ENCODE measurements at regions not wholly inside any gene's neighbourhood (a gene's known extent, or its start where the extent isn't known, plus 50 kb on each side); places are given as distances from the start of the nearest gene placed in this dataset.
A peak's percentile ranks its signal among the peaks of the same experiment; 100 is the strongest.

DNA sequence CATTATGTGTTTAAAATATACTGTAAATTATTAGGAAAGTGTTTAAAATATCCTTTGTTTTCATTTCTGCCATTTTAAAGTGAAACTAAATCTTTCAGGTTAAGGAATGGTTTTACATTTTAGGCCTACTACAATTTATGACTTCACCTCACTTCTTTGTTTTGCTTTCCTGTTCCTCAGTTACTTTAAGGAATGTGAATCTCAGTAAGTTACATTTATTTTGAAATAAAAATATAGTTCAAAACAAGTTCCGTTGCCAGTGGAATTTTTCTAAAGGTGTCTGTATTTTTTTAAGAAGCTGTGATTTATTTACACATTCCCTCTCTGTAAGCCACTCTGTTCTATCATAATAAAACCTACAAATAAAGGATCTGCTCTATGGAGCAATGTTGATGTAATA lies 630.9 kb upstream of the AGTR1 start:
- no peaks in the 10 kb centered on the region for H3K79me2 ChIP-seq (ENCODE audit: insufficient read depth, low read length)
- no peaks in the 10 kb centered on the region for H3K9me3 ChIP-seq (ENCODE audit: insufficient read depth, low read depth, low read length)
- no peak overlapping the region for H3K27ac ChIP-seq (ENCODE audit: low read depth, low read length)
- H3K4me3 ChIP-seq (ENCODE audit: insufficient read depth, low read depth, low read length) = no peak overlapping the region
- TF ChIP-seq CTCF (IDR thresholded peaks at IDR 0.05; ENCODE audit: insufficient read depth, low read depth, low read length) (no peak), EZH2 (IDR thresholded peaks at IDR 0.05; ENCODE audit: insufficient read depth, low read length) (no peak)
- Mint-ChIP-seq H3K27me3 (ENCODE audit: low read depth, unreplicated experiment) (no peaks in the 10 kb centered on the region), H3K4me3 (ENCODE audit: unreplicated experiment) (no peak overlapping the region), H3K27ac (ENCODE audit: unreplicated experiment) (no peak overlapping the region), H3K4me1 (ENCODE audit: low read depth, unreplicated experiment) (no peaks in the 10 kb centered on the region), H3K9me3 (ENCODE audit: unreplicated experiment) (no peaks in the 10 kb centered on the region), H3K36me3 (ENCODE audit: low read depth, unreplicated experiment) (no peaks in the 10 kb centered on the region)
- no peaks in the 10 kb centered on the region for H4K20me1 ChIP-seq (ENCODE audit: insufficient read depth, low read length)
- H3K9ac ChIP-seq (ENCODE audit: low read length) = no peak overlapping the region
- H2AFZ ChIP-seq (ENCODE audit: low read depth, low read length) = no peak overlapping the region
- H3K4me2 ChIP-seq (ENCODE audit: low read length) = no peak overlapping the region
- FAIRE-seq (no peak), DNase-seq (ENCODE audit: low read depth) (no peak)
- H3K36me3 ChIP-seq (ENCODE audit: insufficient read depth, low read length) = no peaks in the 10 kb centered on the region
- no peaks in the 10 kb centered on the region for H3K4me1 ChIP-seq (ENCODE audit: insufficient read depth, low read length)
- H3K27me3 ChIP-seq (ENCODE audit: insufficient read depth, low read length) = no peaks in the 10 kb centered on the region

DNA sequence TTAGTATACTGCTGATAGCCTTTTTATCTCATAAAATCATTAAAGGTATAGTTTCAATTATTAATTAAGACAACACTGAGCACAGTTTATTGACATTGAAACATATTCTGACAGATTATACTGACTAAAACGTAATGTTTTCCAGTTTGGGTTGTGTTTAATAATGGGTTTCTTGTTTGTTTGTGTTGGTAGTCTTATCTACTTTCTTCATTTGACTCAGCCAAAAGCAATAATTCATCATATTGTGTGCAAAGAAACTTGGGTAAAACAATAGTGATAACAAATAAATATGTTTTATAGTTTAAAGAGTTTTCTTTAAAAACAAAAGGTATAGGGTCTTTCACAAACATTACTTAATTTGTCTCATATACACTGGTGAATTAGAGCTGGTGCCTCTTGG lies 629.2 kb upstream of the AGTR1 start:
- no peak overlapping the region for H3K4me3 Mint-ChIP-seq (ENCODE audit: unreplicated experiment)
- Histone ChIP-seq H3K9ac (ENCODE audit: low read length) (no peak overlapping the region), H3K27me3 (ENCODE audit: insufficient read depth, low read length) (no peaks in the 10 kb centered on the region), H3K4me1 (ENCODE audit: insufficient read depth, low read length) (no peaks in the 10 kb centered on the region), H3K36me3 (ENCODE audit: insufficient read depth, low read length) (no peaks in the 10 kb centered on the region), H3K4me3 (ENCODE audit: insufficient read depth, low read depth, low read length) (no peak overlapping the region), H3K9me3 (ENCODE audit: insufficient read depth, low read depth, low read length) (no peaks in the 10 kb centered on the region), H4K20me1 (ENCODE audit: insufficient read depth, low read length) (no peaks in the 10 kb centered on the region), H3K4me2 (ENCODE audit: low read length) (no peak overlapping the region), H2AFZ (ENCODE audit: low read depth, low read length) (no peak overlapping the region), H3K79me2 (ENCODE audit: insufficient read depth, low read length) (no peaks in the 10 kb centered on the region), H3K27ac (ENCODE audit: low read depth, low read length) (no peak overlapping the region)
- no peaks in the 10 kb centered on the region for H3K4me1 Mint-ChIP-seq (ENCODE audit: low read depth, unreplicated experiment)
- no peaks in the 10 kb centered on the region for H3K9me3 Mint-ChIP-seq (ENCODE audit: unreplicated experiment)
- no peak for TF ChIP-seq CTCF (IDR thresholded peaks at IDR 0.05; ENCODE audit: insufficient read depth, low read depth, low read length)
- TF ChIP-seq EZH2 (IDR thresholded peaks at IDR 0.05; ENCODE audit: insufficient read depth, low read length) = no peak
- H3K27me3 Mint-ChIP-seq (ENCODE audit: low read depth, unreplicated experiment) = no peaks in the 10 kb centered on the region
- DNase-seq (ENCODE audit: low read depth) = no peak
- no peak overlapping the region for H3K27ac Mint-ChIP-seq (ENCODE audit: unreplicated experiment)
- H3K36me3 Mint-ChIP-seq (ENCODE audit: low read depth, unreplicated experiment) = no peaks in the 10 kb centered on the region
- no peak for FAIRE-seq

DNA sequence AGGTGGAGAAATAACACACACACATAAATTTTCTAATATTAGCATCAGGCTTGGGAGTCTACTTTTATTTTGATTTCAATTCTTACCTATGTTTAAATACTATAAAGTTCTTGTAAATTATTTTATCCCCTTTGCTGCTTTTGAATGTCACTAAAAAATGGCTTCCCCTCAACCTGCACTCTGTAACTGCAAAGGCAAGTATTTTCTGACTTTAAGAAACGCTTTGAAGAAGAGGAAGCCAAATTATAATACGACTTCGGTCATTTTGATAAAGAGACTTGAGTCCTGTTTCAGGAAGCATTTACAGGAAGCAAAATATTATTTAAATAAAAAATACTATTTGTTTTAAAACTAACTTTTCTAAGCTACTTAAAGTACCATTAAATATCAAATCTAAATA lies 627.7 kb upstream of the AGTR1 start:
- H3K27ac Mint-ChIP-seq (ENCODE audit: unreplicated experiment) = no peak overlapping the region

More for the DNA sequence above, 627.7 kb upstream of the AGTR1 start:
- no peak for FAIRE-seq
- H3K27ac ChIP-seq (ENCODE audit: low read depth, low read length) = peak overlapping the region; percentile 26
- H2AFZ ChIP-seq (ENCODE audit: low read depth, low read length) = no peak overlapping the region
- H3K4me3 ChIP-seq (ENCODE audit: insufficient read depth, low read depth, low read length) = no peak overlapping the region
- no peaks in the 10 kb centered on the region for H4K20me1 ChIP-seq (ENCODE audit: insufficient read depth, low read length)
- TF ChIP-seq EZH2 (IDR thresholded peaks at IDR 0.05; ENCODE audit: insufficient read depth, low read length) = no peak
- TF ChIP-seq CTCF (IDR thresholded peaks at IDR 0.05; ENCODE audit: insufficient read depth, low read depth, low read length) = no peak
- H3K9me3 ChIP-seq (ENCODE audit: insufficient read depth, low read depth, low read length) = no peaks in the 10 kb centered on the region
- no peak for DNase-seq (ENCODE audit: low read depth)
- no peak overlapping the region for H3K4me2 ChIP-seq (ENCODE audit: low read length)
- no peak overlapping the region for H3K9ac ChIP-seq (ENCODE audit: low read length)
- H3K4me1 ChIP-seq (ENCODE audit: insufficient read depth, low read length) = no peaks in the 10 kb centered on the region
- H3K36me3 Mint-ChIP-seq (ENCODE audit: low read depth, unreplicated experiment) = no peaks in the 10 kb centered on the region
- no peaks in the 10 kb centered on the region for H3K36me3 ChIP-seq (ENCODE audit: insufficient read depth, low read length)
- H3K4me1 Mint-ChIP-seq (ENCODE audit: low read depth, unreplicated experiment) = no peaks in the 10 kb centered on the region
- H3K9me3 Mint-ChIP-seq (ENCODE audit: unreplicated experiment) = no peaks in the 10 kb centered on the region
- no peaks in the 10 kb centered on the region for H3K27me3 Mint-ChIP-seq (ENCODE audit: low read depth, unreplicated experiment)
- no peaks in the 10 kb centered on the region for H3K27me3 ChIP-seq (ENCODE audit: insufficient read depth, low read length)
- no peaks in the 10 kb centered on the region for H3K79me2 ChIP-seq (ENCODE audit: insufficient read depth, low read length)
- no peak overlapping the region for H3K4me3 Mint-ChIP-seq (ENCODE audit: unreplicated experiment)
